BLaER1 treated with 17β-estradiol and CSF1 and Interleukin-3, amounts not matched to agents 10 nM and 100 nM (cell line): ENCODE measurements at regions not wholly inside any gene's neighbourhood (a gene's known extent, or its start where the extent isn't known, plus 50 kb on each side); places are given as distances from the start of the nearest gene placed in this dataset.
"Not testable (repeated sequence)": the region's sequence is repeated elsewhere in the genome, so short reads cannot be mapped to it uniquely, and the experiment has no call there.

Experiments
- H3K27ac ChIP-seq, 11 experiments: shearing (Covaris generic); formaldehyde crosslinking; 2 replicates each; pipeline ENCODE4 v1.8.1; 2022
- H3K27me3 ChIP-seq, 11 experiments: shearing (Covaris generic); formaldehyde crosslinking; 2 replicates each; pipeline ENCODE4 v1.8.1; 2022
- H3K36me3 ChIP-seq, 11 experiments: shearing (Covaris generic); formaldehyde crosslinking; 2 replicates each; pipeline ENCODE4 v1.8.1; 2022
- H3K4me1 ChIP-seq, 10 experiments: shearing (Covaris generic); formaldehyde crosslinking; 2 replicates each; pipeline ENCODE4 v1.8.1; 2022
- H3K4me2 ChIP-seq, 11 experiments: shearing (Covaris generic); formaldehyde crosslinking; 2 replicates each; pipeline ENCODE4 v1.8.1; 2022
- H3K4me3 ChIP-seq, 10 experiments: shearing (Covaris generic); formaldehyde crosslinking; 2 replicates each; pipeline ENCODE4 v1.8.1; 2022
- H3K9ac ChIP-seq, 11 experiments: shearing (Covaris generic); formaldehyde crosslinking; 2 replicates each; pipeline ENCODE4 v1.8.1; 2022
- H3K9me3 ChIP-seq, 11 experiments: shearing (Covaris generic); formaldehyde crosslinking; replicated peaks in 1 of 11; 2 replicates each; pipeline ENCODE4 v1.8.1; 2022
- H4K20me1 ChIP-seq, 11 experiments: shearing (Covaris generic); formaldehyde crosslinking; 2 replicates each; pipeline ENCODE4 v1.8.1; 2022
- Cebpa-rat ChIP-seq, 11 experiments: shearing (Covaris generic); IDR thresholded peaks; 2 replicates each; pipeline ENCODE4 v1.8.1; 2022

GRCh38 chr2:236776206-236776605 is 206.6 kb downstream of the ACKR3 start:
- H3K9ac ChIP-seq, result no peak overlapping the region
- no peaks in the 10 kb centered on the region for H4K20me1 ChIP-seq
- peaks cover 0 to 10% (median 0%) of the 10 kb centered on the region in 11 experiments; a peak in 5 of 22 replicates for H3K9me3 ChIP-seq
- peak overlapping the region in 8 of 11 experiments; percentile 37 to 58 (median 48); a peak in 14 of 22 replicates for H3K4me2 ChIP-seq
- no peak for TF ChIP-seq Cebpa-rat (IDR thresholded peaks at IDR 0.05)
- peaks cover 14 to 41% (median 32%) of the 10 kb centered on the region in 10 experiments; a peak in 19 of 20 replicates for H3K4me1 ChIP-seq
- H3K36me3 ChIP-seq, result no peaks in the 10 kb centered on the region
- no peaks in the 10 kb centered on the region for H3K27me3 ChIP-seq
- H3K27ac ChIP-seq, result no peak overlapping the region
- no peak overlapping the region for H3K4me3 ChIP-seq

- Histone ChIP-seq H3K4me1 (peaks cover 14 to 42% (median 32%) of the 10 kb centered on the region in 10 experiments; a peak in 19 of 20 replicates), H3K4me3 (no peak overlapping the region), H3K27me3 (no peaks in the 10 kb centered on the region), H3K9ac (no peak overlapping the region), H4K20me1 (no peaks in the 10 kb centered on the region), H3K9me3 (peaks cover 0 to 10% (median 0%) of the 10 kb centered on the region in 11 experiments; a peak in 5 of 22 replicates), H3K4me2 (peak overlapping the region in 8 of 11 experiments; percentile 37 to 58 (median 48); a peak in 15 of 22 replicates), H3K27ac (no peak overlapping the region), H3K36me3 (no peaks in the 10 kb centered on the region)
- TF ChIP-seq Cebpa-rat (IDR thresholded peaks at IDR 0.05), result no peak
Observed at GRCh38 chr2:236776695-236777251, 207.1 kb downstream of the ACKR3 start.

- H3K36me3 ChIP-seq, result no peaks in the 10 kb centered on the region
- H3K27ac ChIP-seq, result peak overlapping the region in 1 of 11 experiments; percentile 20; a peak in 1 of 22 replicates
- H3K9me3 ChIP-seq, result peaks cover 0 to 10% (median 0%) of the 10 kb centered on the region in 11 experiments; a peak in 5 of 22 replicates
- no peaks in the 10 kb centered on the region for H3K27me3 ChIP-seq
- H3K9ac ChIP-seq, result no peak overlapping the region
- no peak for TF ChIP-seq Cebpa-rat (IDR thresholded peaks at IDR 0.05)
- no peaks in the 10 kb centered on the region for H4K20me1 ChIP-seq
- peak overlapping the region; percentile 11 to 58 (median 46); a peak in 19 of 22 replicates for H3K4me2 ChIP-seq
- H3K4me1 ChIP-seq, result peaks cover 10 to 44% (median 29%) of the 10 kb centered on the region in 10 experiments; a peak in 19 of 20 replicates
- H3K4me3 ChIP-seq, result no peak overlapping the region
Observed at GRCh38 chr2:236777408-236777807, 207.8 kb downstream of the ACKR3 start.

DNA sequence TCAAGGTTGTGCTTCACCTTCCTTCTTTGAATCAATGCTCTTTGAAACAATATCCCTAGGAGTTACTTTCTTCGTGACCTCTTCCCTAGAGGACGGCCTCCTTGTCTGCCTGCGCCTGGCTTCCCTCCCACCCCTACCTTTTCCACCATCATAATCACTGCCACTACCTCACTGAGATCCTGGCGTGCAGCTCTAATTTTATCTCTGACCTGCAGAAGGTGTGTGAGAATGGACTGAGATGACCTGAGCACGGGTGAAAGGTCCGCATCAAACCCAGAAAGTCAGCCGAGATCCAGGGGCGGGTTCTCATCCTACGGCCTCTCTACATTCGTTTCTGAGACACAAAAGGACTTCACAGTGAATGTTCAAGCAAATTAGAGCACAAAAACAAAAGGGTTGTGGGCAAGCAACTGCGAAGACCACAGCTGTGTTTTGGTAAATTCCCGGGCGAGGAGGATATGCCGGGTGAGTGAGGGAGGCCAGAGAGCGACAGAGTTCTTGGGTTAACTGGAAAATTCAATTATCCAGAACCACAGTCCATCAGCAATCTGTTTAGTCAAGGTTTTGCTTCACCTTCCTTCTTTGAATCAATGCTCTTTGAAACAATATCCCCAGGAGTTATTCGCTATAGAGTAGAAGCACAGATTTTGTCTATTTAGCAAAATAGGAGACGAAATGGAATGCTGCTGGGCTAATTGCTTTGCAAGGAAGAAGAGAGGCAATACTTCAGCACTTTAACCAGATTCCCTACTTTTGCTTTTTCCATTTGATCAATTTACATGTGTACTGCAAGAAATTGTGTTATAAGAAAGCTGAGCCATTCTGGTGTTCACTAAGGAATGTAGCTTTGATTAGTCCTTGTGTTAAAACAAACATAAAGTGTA is 212.6 kb downstream of the ACKR3 start:
- no peaks in the 10 kb centered on the region for H3K36me3 ChIP-seq
- H3K27me3 ChIP-seq, result no peaks in the 10 kb centered on the region
- no peak for TF ChIP-seq Cebpa-rat (IDR thresholded peaks at IDR 0.05)
- H3K27ac ChIP-seq, result no peak overlapping the region
- H3K9ac ChIP-seq, result no peak overlapping the region
- peaks cover 10 to 21% (median 17%) of the 10 kb centered on the region in 10 experiments; a peak in 19 of 20 replicates for H3K4me1 ChIP-seq
- H3K4me2 ChIP-seq, result peak overlapping the region in 3 of 11 experiments; percentile 0 to 21 (median 15); a peak in 2 of 22 replicates
- peaks cover 0 to 39% (median 15%) of the 10 kb centered on the region in 11 experiments; a peak in 16 of 22 replicates for H3K9me3 ChIP-seq
- H4K20me1 ChIP-seq, result no peaks in the 10 kb centered on the region
- H3K4me3 ChIP-seq, result no peak overlapping the region

DNA sequence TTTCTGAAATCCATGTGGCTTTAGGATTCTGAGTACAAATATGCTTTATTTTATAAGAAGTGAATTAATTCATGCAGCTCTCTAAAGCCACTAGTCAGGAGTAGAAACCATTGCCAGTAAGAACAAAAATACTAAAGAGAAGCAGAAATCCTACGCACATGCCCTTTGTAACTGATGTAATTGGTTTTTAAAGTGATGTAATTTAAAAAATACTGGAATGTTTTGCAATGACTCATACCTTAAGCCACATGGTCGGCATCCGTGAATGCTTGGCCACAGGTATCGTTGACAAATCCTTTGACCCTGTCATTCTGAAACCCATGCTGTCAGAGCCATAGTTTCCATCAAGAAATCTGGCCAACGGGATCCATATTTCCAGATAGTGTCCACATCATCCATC is 213.3 kb downstream of the ACKR3 start:
- Histone ChIP-seq H3K27ac (no peak overlapping the region), H3K9me3 (peaks cover 0 to 40% (median 19%) of the 10 kb centered on the region in 11 experiments; a peak in 16 of 22 replicates), H4K20me1 (no peaks in the 10 kb centered on the region), H3K4me1 (peaks cover 10 to 21% (median 17%) of the 10 kb centered on the region in 10 experiments), H3K36me3 (no peaks in the 10 kb centered on the region), H3K4me3 (no peak overlapping the region), H3K9ac (no peak overlapping the region), H3K4me2 (no peak overlapping the region), H3K27me3 (no peaks in the 10 kb centered on the region)
- no peak for TF ChIP-seq Cebpa-rat (IDR thresholded peaks at IDR 0.05)

DNA sequence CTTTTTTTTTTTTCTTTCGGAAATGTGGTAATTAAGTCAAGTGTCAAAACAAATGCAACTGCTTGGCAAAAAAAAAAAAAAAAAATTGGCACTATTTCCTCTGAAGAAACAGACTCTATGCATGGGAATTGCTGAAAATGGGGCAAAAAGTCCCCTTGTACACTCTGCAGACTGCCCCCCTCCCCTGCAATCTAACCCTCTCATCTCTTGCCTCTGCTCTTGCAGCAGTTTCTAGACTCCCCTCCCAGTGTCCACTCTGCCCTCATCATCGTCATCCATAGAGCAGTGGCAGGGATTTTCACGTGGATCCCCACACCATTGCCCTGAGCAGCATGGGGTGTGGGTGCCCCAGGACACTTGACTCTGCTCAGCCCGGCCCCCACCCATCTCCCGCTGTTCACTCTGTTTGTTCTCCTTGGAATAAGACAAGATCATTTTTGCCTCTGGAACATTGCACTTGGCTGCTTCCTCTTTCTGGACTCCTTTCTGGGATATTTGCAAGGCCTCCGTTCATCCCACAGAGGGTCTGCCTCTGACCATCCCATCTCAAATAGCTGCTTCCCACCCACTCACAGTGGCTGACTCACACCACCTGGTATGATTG is 213.9 kb downstream of the ACKR3 start:
- Histone ChIP-seq H3K4me1 (peaks cover 14 to 24% (median 21%) of the 10 kb centered on the region in 10 experiments), H3K9me3 (peaks cover 0 to 40% (median 19%) of the 10 kb centered on the region in 11 experiments; a peak in 16 of 22 replicates), H3K36me3 (no peaks in the 10 kb centered on the region), H3K4me2 (no peak overlapping the region), H3K27me3 (no peaks in the 10 kb centered on the region), H3K4me3 (no peak overlapping the region), H3K9ac (no peak overlapping the region), H4K20me1 (no peaks in the 10 kb centered on the region), H3K27ac (no peak overlapping the region)
- no peak for TF ChIP-seq Cebpa-rat (IDR thresholded peaks at IDR 0.05)

DNA sequence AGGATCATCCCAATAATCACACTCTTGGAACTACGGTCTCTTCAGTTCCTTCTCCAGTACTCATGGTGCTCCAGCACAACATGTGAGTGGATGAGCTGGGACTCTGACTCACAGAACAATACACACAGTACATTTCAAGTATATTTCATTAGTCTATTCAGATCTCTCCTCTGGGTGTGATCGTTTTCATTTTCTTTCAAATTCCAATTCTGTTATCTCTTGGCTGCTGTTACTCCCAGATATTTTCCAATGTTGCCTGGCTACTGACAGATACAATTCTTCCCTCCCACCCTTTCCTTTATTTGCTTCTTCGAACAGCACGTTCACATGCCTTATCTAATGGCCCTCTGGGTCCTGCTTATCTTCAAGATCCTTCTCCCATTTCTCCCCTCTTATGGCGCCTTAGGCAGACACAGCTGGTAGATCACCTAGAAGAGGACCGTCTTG is 216.0 kb downstream of the ACKR3 start:
- H3K4me3 ChIP-seq, result no peak overlapping the region
- H3K9ac ChIP-seq, result no peak overlapping the region
- H3K4me2 ChIP-seq, result no peak overlapping the region
- H3K9me3 ChIP-seq, result peaks cover 0 to 33% (median 17%) of the 10 kb centered on the region in 11 experiments; a peak in 16 of 22 replicates
- no peak overlapping the region for H3K27ac ChIP-seq
- H3K27me3 ChIP-seq, result no peaks in the 10 kb centered on the region
- TF ChIP-seq Cebpa-rat (IDR thresholded peaks at IDR 0.05), result no peak
- H3K36me3 ChIP-seq, result no peaks in the 10 kb centered on the region
- H3K4me1 ChIP-seq, result peaks cover 14 to 34% (median 24%) of the 10 kb centered on the region in 10 experiments
- no peaks in the 10 kb centered on the region for H4K20me1 ChIP-seq

- no peaks in the 10 kb centered on the region for H3K27me3 ChIP-seq
- no peak overlapping the region for H3K9ac ChIP-seq
- H3K4me2 ChIP-seq, result peak overlapping the region; percentile 28 to 73 (median 62); a peak in 15 of 22 replicates
- H3K4me3 ChIP-seq, result no peak overlapping the region
- no peak for TF ChIP-seq Cebpa-rat (IDR thresholded peaks at IDR 0.05)
- no peaks in the 10 kb centered on the region for H3K36me3 ChIP-seq
- H4K20me1 ChIP-seq, result no peaks in the 10 kb centered on the region
- H3K9me3 ChIP-seq, result peaks cover 0 to 33% (median 17%) of the 10 kb centered on the region in 11 experiments; a peak in 16 of 22 replicates
- H3K27ac ChIP-seq, result peak overlapping the region in 8 of 11 experiments; percentile 13 to 79 (median 61); a peak in 10 of 22 replicates
- H3K4me1 ChIP-seq, result peaks cover 14 to 34% (median 24%) of the 10 kb centered on the region in 10 experiments
Observed at GRCh38 chr2:236786751-236787150, 217.1 kb downstream of the ACKR3 start.

DNA sequence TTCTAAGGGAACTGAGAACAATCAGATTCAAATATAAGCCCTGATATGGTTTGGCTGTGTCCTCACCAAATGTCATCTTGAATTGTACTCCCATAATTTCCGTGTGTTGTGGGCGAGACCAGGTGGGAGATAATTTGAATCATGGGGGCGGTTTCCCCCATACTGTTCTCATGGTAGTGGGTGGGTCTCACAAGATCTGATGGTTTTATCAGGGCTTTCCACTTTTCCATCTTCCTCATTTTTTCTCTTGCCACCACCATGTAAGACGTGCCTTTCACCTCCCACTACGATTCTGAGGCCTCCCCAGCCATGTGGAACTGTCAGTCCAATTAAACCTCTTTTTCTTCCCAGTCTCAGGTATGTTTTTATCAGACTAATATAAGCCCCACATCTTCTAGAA is 217.8 kb downstream of the ACKR3 start:
- Histone ChIP-seq H3K4me2 (peak overlapping the region; percentile 28 to 73 (median 62)), H3K27ac (peak overlapping the region in 9 of 11 experiments; percentile 11 to 79 (median 60); a peak in 15 of 22 replicates), H3K9ac (peak overlapping the region in 2 of 11 experiments; percentile 34 to 51; a peak in 2 of 22 replicates), H3K4me1 (peaks cover 11 to 34% (median 22%) of the 10 kb centered on the region in 10 experiments), H3K9me3 (peaks cover 0 to 36% (median 17%) of the 10 kb centered on the region in 11 experiments; a peak in 16 of 22 replicates)
- H3K36me3 ChIP-seq, H3K4me3 ChIP-seq, H3K27me3 ChIP-seq, H4K20me1 ChIP-seq: not testable (repeated sequence)
